Activated B cell treated with CpG ODN at 0.5 μM for 24 hours (primary cell): ENCODE measurements at regions not wholly inside any gene's neighbourhood (a gene's known extent, or its start where the extent isn't known, plus 50 kb on each side); places are given as distances from the start of the nearest gene placed in this dataset.

Source experiments
- ATAC-seq: fragments of 200-7000 bp; cut with Tn5 transposase; one replicate; pipeline ENCODE4 v1.10.0; 2021; ENCODE audit warnings: low read depth, mild to moderate bottlenecking, moderate library complexity
- CTCF ChIA-PET: fragments of 350-600 bp; sonication (Branson Sonifier 250); formaldehyde crosslinking; loops from one replicate; lab custom pipeline; 2021; ENCODE audit warnings: antibody characterized with exemption; lab: Charles Lee
- POLR2A ChIA-PET: fragments of 350-600 bp; sonication (Branson Sonifier 250); formaldehyde crosslinking; loops from one replicate; lab custom pipeline; 2021; ENCODE audit warnings: antibody characterized with exemption; lab: Charles Lee
- DNase-seq: peaks from one replicate; pipeline ENCODE4 v3.0.0; 2022
- H3K27ac Mint-ChIP-seq: one replicate; pipeline ENCODE4 v1.8.0; 2020; ENCODE audit warnings: mixed read lengths
- H3K27me3 Mint-ChIP-seq: one replicate; pipeline ENCODE4 v1.8.0; 2021; ENCODE audit warnings: mixed read lengths
- H3K36me3 Mint-ChIP-seq: one replicate; pipeline ENCODE4 v1.8.0; 2021; ENCODE audit warnings: low read depth, mixed read lengths
- H3K4me1 Mint-ChIP-seq: one replicate; pipeline ENCODE4 v1.8.0; 2021; ENCODE audit warnings: mixed read lengths
- H3K4me3 Mint-ChIP-seq: one replicate; pipeline ENCODE4 v1.8.0; 2020; ENCODE audit warnings: mild to moderate bottlenecking, mixed read lengths
- H3K9me3 Mint-ChIP-seq: one replicate; pipeline ENCODE4 v1.8.0; 2020; ENCODE audit warnings: mixed read lengths
- CTCF ChIP-seq: fragments of 200-600 bp; IDR thresholded peaks from one replicate; pipeline ENCODE4 v1.8.0; 2022; ENCODE audit warnings: antibody characterized with exemption, mild to moderate bottlenecking
- intact Hi-C: fragments of 100-400 bp; cut with micrococcal nuclease; formaldehyde crosslinking; loops from one replicate; pipeline ENCODE4 v1.15.1; 2024

DNA sequence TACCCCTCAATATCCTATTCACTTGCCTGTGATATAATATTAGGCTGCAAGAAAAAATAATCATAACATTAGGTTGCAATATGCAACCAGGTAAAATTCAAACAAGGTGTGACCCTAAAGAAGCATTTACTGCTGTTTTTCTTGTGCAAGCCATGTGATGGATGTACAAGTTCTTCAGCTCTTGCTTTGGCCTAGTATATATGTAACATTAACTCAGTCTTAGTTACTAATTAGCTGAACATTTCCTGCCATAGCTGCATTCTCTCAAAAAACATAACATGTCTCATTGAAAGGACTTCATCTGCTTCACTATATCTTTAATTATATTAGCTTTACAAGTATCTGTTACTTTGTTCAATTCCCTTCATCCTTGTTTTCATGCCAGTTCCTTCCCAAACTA, 406.8 kb upstream of the HTR2A start:
- H3K4me3 Mint-ChIP-seq = no peak overlapping the region
- POLR2A ChIA-PET = no interaction called here
- H3K9me3 Mint-ChIP-seq = no peaks in the 10 kb centered on the region
- no peaks in the 10 kb centered on the region for H3K4me1 Mint-ChIP-seq
- no peaks in the 10 kb centered on the region for H3K36me3 Mint-ChIP-seq
- TF ChIP-seq CTCF = no peak
- CTCF ChIA-PET = no interaction called here
- no peaks in the 10 kb centered on the region for H3K27me3 Mint-ChIP-seq
- ATAC-seq = no peak
- no peak for DNase-seq
- intact Hi-C loops = no loop called here
- H3K27ac Mint-ChIP-seq = no peak overlapping the region

GRCh38 chr13:47299304-47299703, 402.5 kb upstream of the HTR2A start:
- TF ChIP-seq CTCF = no peak
- DNase-seq (no peak), ATAC-seq (no peak)
- peaks cover 3% of the 10 kb centered on the region for H3K27me3 Mint-ChIP-seq
- H3K27ac Mint-ChIP-seq = no peak overlapping the region
- H3K9me3 Mint-ChIP-seq = no peaks in the 10 kb centered on the region
- no peaks in the 10 kb centered on the region for H3K4me1 Mint-ChIP-seq
- CTCF ChIA-PET = no interaction called here
- no peak overlapping the region for H3K4me3 Mint-ChIP-seq
- intact Hi-C loops = no loop called here
- POLR2A ChIA-PET = no interaction called here
- H3K36me3 Mint-ChIP-seq = no peaks in the 10 kb centered on the region

- Mint-ChIP-seq H3K9me3 (no peaks in the 10 kb centered on the region), H3K36me3 (no peaks in the 10 kb centered on the region), H3K27ac (no peak overlapping the region), H3K4me3 (no peak overlapping the region), H3K4me1 (no peaks in the 10 kb centered on the region), H3K27me3 (peaks cover 3% of the 10 kb centered on the region)
- ATAC-seq (no peak), DNase-seq (no peak)
- no peak for TF ChIP-seq CTCF
- CTCF ChIA-PET = no interaction called here
- intact Hi-C loops = no loop called here
- POLR2A ChIA-PET = no interaction called here
Measured at GRCh38 chr13:47298506-47298905, 401.7 kb upstream of the HTR2A start.

GRCh38 chr13:47294691-47295090, 397.8 kb upstream of the HTR2A start:
- CTCF ChIA-PET = no interaction called here
- intact Hi-C loops = no loop called here
- no peak overlapping the region for H3K4me3 Mint-ChIP-seq
- H3K27ac Mint-ChIP-seq = no peak overlapping the region
- no peaks in the 10 kb centered on the region for H3K4me1 Mint-ChIP-seq
- H3K27me3 Mint-ChIP-seq = peaks cover 3% of the 10 kb centered on the region
- no peak for TF ChIP-seq CTCF
- POLR2A ChIA-PET = no interaction called here
- ATAC-seq (no peak), DNase-seq (no peak)
- H3K36me3 Mint-ChIP-seq = no peaks in the 10 kb centered on the region
- H3K9me3 Mint-ChIP-seq = no peaks in the 10 kb centered on the region

GRCh38 chr13:47291107-47291656, 394.3 kb upstream of the HTR2A start:
- ATAC-seq (no peak), DNase-seq (no peak)
- no peaks in the 10 kb centered on the region for H3K9me3 Mint-ChIP-seq
- no peak overlapping the region for H3K27ac Mint-ChIP-seq
- H3K4me1 Mint-ChIP-seq = no peaks in the 10 kb centered on the region
- H3K36me3 Mint-ChIP-seq = no peaks in the 10 kb centered on the region
- POLR2A ChIA-PET = no interaction called here
- no peak overlapping the region for H3K4me3 Mint-ChIP-seq
- CTCF ChIA-PET = no interaction called here
- TF ChIP-seq CTCF = no peak
- peaks cover 3% of the 10 kb centered on the region for H3K27me3 Mint-ChIP-seq
- intact Hi-C loops = no loop called here
